Astrocyte (in vitro differentiated cells and primary cell): ENCODE measurements at regions not wholly inside any gene's neighbourhood (a gene's known extent, or its start where the extent isn't known, plus 50 kb on each side); places are given as distances from the start of the nearest gene placed in this dataset.

ENCODE experiments used
- DNase-seq: peaks from one replicate; pipeline ENCODE4 v3.0.0-alpha.2; 2010; ENCODE audit warnings: low read depth
- FAIRE-seq: peaks from 2 replicates; lab custom pipeline; 2011; peaks lifted over from hg19 to GRCh38; lab: Jason Lieb, UNC
- H2AFZ ChIP-seq: 2 replicates; pipeline ENCODE4 v1.6.0; 2012; ENCODE audit warnings: low read depth, low read length, inconsistent platforms
- H3K27ac ChIP-seq: 2 replicates; pipeline ENCODE4 v1.5.1; 2011; ENCODE audit warnings: low read depth, low read length, inconsistent platforms
- H3K27me3 ChIP-seq: 2 replicates; pipeline ENCODE4 v1.6.0; 2011; ENCODE audit warnings: low read length, inconsistent platforms; ENCODE audit not compliant: insufficient read depth
- H3K36me3 ChIP-seq: 2 replicates; pipeline ENCODE4 v1.5.1; 2011; ENCODE audit warnings: low read length, inconsistent platforms; ENCODE audit not compliant: insufficient read depth
- H3K4me1 ChIP-seq: 2 replicates; pipeline ENCODE4 v1.5.1; 2011; ENCODE audit warnings: low read length, inconsistent platforms; ENCODE audit not compliant: insufficient read depth
- H3K4me2 ChIP-seq: 2 replicates; pipeline ENCODE4 v1.6.0; 2012; ENCODE audit warnings: low read length, inconsistent platforms
- H3K4me3 ChIP-seq: 2 replicates; pipeline ENCODE4 v1.5.1; 2011; ENCODE audit warnings: low read depth, mild to moderate bottlenecking, low read length, inconsistent platforms; ENCODE audit not compliant: insufficient read depth
- H3K79me2 ChIP-seq: 2 replicates; pipeline ENCODE4 v1.6.0; 2012; ENCODE audit warnings: mild to moderate bottlenecking, low read length, inconsistent platforms; ENCODE audit not compliant: insufficient read depth
- H3K9ac ChIP-seq: 2 replicates; pipeline ENCODE4 v1.6.0; 2012; ENCODE audit warnings: mild to moderate bottlenecking, low read length, inconsistent platforms
- H3K9me3 ChIP-seq: 2 replicates; pipeline ENCODE4 v1.5.1; 2012; ENCODE audit warnings: low read depth, mild to moderate bottlenecking, low read length, inconsistent platforms; ENCODE audit not compliant: insufficient read depth
- H4K20me1 ChIP-seq: 2 replicates; pipeline ENCODE4 v1.6.0; 2012; ENCODE audit warnings: low read length, inconsistent platforms; ENCODE audit not compliant: insufficient read depth
- H3K27ac Mint-ChIP-seq: one replicate; pipeline ENCODE4 v1.8.0; 2021; ENCODE audit warnings: mild to moderate bottlenecking, mixed read lengths; ENCODE audit not compliant: unreplicated experiment
- H3K27me3 Mint-ChIP-seq: one replicate; pipeline ENCODE4 v1.8.0; 2021; ENCODE audit warnings: low read depth, mixed read lengths; ENCODE audit not compliant: unreplicated experiment
- H3K36me3 Mint-ChIP-seq: one replicate; pipeline ENCODE4 v1.8.0; 2021; ENCODE audit warnings: low read depth, mixed read lengths; ENCODE audit not compliant: unreplicated experiment
- H3K4me1 Mint-ChIP-seq: one replicate; pipeline ENCODE4 v1.8.0; 2021; ENCODE audit warnings: low read depth, mixed read lengths; ENCODE audit not compliant: unreplicated experiment
- H3K4me3 Mint-ChIP-seq: one replicate; pipeline ENCODE4 v1.8.0; 2021; ENCODE audit warnings: mild to moderate bottlenecking, moderate library complexity, mixed read lengths; ENCODE audit not compliant: unreplicated experiment
- H3K9me3 Mint-ChIP-seq: one replicate; pipeline ENCODE4 v1.8.0; 2021; ENCODE audit warnings: mild to moderate bottlenecking, mixed read lengths; ENCODE audit not compliant: unreplicated experiment
- EZH2 ChIP-seq: IDR thresholded peaks from 2 replicates; pipeline ENCODE4 v1.6.1; 2012; ENCODE audit warnings: mild to moderate bottlenecking, low read length, inconsistent platforms; ENCODE audit not compliant: insufficient read depth
- TF ChIP-seq, protein P1 (sequence below): IDR thresholded peaks from 2 replicates; pipeline ENCODE4 v1.5.1; 2011; ENCODE audit warnings: low read depth, mild to moderate bottlenecking, inconsistent platforms, low read length, moderate library complexity; ENCODE audit not compliant: insufficient read depth

DNA sequence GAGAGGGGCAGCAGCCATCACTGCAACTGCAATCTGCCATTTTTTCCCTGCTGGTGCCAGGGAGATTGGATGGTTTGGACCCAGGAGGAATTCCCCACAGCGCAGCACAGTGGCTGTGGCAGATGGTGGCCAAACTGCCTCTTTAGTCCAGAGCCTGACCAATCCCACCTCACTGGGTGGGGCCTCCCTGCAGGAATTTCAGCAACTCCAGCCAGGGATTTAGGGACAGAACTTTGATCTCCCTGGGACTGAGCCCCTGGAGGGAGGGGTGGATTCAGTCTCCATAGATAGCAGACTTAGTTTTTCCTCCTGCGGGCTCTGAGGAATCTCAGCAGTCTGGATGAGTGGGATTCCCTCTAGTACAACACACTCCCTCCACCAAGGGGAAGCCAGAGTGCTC lies 179.7 kb upstream of the WDR11 start:
- H3K9ac ChIP-seq: no peak overlapping the region
- Mint-ChIP-seq H3K27me3 (peaks cover 4% of the 10 kb centered on the region), H3K4me1 (peaks cover 12% of the 10 kb centered on the region), H3K27ac (no peak overlapping the region), H3K36me3 (peaks cover 4% of the 10 kb centered on the region), H3K4me3 (no peak overlapping the region), H3K9me3 (peaks cover 23% of the 10 kb centered on the region)
- H3K9me3 ChIP-seq: no peaks in the 10 kb centered on the region
- H3K4me3 ChIP-seq: no peak overlapping the region
- H4K20me1 ChIP-seq: no peaks in the 10 kb centered on the region
- no peak for DNase-seq
- H3K4me1 ChIP-seq: no peaks in the 10 kb centered on the region
- FAIRE-seq: no peak
- no peak overlapping the region for H3K27ac ChIP-seq
- H3K36me3 ChIP-seq: no peaks in the 10 kb centered on the region
- no peak overlapping the region for H3K4me2 ChIP-seq
- no peak overlapping the region for H2AFZ ChIP-seq
- no peaks in the 10 kb centered on the region for H3K79me2 ChIP-seq
- no peak for TF ChIP-seq EZH2
- TF ChIP-seq, protein P1, sequence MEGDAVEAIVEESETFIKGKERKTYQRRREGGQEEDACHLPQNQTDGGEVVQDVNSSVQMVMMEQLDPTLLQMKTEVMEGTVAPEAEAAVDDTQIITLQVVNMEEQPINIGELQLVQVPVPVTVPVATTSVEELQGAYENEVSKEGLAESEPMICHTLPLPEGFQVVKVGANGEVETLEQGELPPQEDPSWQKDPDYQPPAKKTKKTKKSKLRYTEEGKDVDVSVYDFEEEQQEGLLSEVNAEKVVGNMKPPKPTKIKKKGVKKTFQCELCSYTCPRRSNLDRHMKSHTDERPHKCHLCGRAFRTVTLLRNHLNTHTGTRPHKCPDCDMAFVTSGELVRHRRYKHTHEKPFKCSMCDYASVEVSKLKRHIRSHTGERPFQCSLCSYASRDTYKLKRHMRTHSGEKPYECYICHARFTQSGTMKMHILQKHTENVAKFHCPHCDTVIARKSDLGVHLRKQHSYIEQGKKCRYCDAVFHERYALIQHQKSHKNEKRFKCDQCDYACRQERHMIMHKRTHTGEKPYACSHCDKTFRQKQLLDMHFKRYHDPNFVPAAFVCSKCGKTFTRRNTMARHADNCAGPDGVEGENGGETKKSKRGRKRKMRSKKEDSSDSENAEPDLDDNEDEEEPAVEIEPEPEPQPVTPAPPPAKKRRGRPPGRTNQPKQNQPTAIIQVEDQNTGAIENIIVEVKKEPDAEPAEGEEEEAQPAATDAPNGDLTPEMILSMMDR: no peak
- no peaks in the 10 kb centered on the region for H3K27me3 ChIP-seq

DNA sequence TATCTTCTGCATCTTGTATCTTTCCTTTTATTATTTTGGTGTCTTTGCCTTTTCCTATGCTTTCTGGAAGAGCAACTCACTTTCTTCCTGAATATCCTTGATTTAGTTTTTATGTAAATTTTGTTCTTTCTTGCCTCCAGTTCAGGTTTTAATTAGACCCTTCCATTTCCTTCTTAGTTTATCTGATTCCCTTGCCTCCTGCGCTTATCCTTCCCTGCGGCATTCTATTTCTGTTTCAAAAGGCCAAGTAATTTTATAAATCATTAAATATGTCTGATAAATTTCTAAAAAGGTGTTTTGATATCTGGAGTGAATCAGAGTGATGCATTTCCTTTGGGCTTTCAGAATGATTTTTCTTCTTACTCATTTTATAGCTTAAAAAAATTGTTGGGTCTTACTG lies 167.7 kb upstream of the WDR11 start:
- Histone ChIP-seq H3K27me3 (no peaks in the 10 kb centered on the region), H4K20me1 (no peaks in the 10 kb centered on the region), H3K79me2 (no peaks in the 10 kb centered on the region), H3K27ac (no peak overlapping the region), H3K9me3 (no peaks in the 10 kb centered on the region), H3K9ac (no peak overlapping the region), H2AFZ (no peak overlapping the region), H3K4me1 (no peaks in the 10 kb centered on the region), H3K4me3 (no peak overlapping the region), H3K36me3 (no peaks in the 10 kb centered on the region), H3K4me2 (no peak overlapping the region)
- Mint-ChIP-seq H3K9me3 (no peaks in the 10 kb centered on the region), H3K27ac (no peak overlapping the region), H3K27me3 (peaks cover 4% of the 10 kb centered on the region), H3K36me3 (no peaks in the 10 kb centered on the region), H3K4me1 (no peaks in the 10 kb centered on the region), H3K4me3 (no peak overlapping the region)
- FAIRE-seq (no peak), DNase-seq (no peak)
- TF ChIP-seq EZH2: no peak
- TF ChIP-seq, protein P1: no peak

DNA sequence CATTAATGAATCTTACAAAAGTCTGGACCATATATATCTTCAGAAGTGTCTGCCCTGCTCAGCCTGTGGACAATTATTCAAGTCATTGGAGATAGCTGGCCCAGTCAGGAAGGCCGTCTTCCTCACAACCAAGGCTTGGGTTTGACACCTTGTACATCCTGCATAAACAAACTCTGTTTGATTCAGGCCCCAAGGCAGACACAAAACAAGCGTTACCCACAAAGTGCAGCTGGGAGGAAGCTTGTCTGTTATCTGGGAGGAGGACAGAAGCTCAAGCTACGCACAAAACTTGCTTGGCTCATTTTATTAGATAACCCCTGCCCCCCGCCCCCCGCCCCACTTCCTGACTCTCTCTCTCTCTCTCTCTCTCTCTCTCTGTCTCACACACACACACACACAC lies 166.9 kb upstream of the WDR11 start:
- Histone ChIP-seq H3K4me2 (no peak overlapping the region), H4K20me1 (no peaks in the 10 kb centered on the region), H3K9ac (no peak overlapping the region), H3K79me2 (no peaks in the 10 kb centered on the region), H3K9me3 (no peaks in the 10 kb centered on the region), H3K27ac (no peak overlapping the region), H3K27me3 (no peaks in the 10 kb centered on the region), H2AFZ (no peak overlapping the region), H3K4me1 (no peaks in the 10 kb centered on the region), H3K36me3 (no peaks in the 10 kb centered on the region), H3K4me3 (no peak overlapping the region)
- no peaks in the 10 kb centered on the region for H3K36me3 Mint-ChIP-seq
- H3K4me1 Mint-ChIP-seq: no peaks in the 10 kb centered on the region
- FAIRE-seq (no peak), DNase-seq (no peak)
- H3K9me3 Mint-ChIP-seq: no peaks in the 10 kb centered on the region
- H3K27ac Mint-ChIP-seq: no peak overlapping the region
- peaks cover 4% of the 10 kb centered on the region for H3K27me3 Mint-ChIP-seq
- TF ChIP-seq, protein P1: no peak
- no peak for TF ChIP-seq EZH2
- no peak overlapping the region for H3K4me3 Mint-ChIP-seq
